DOHH2 (cell line): ENCODE measurements at regions not wholly inside any gene's neighbourhood (a gene's known extent, or its start where the extent isn't known, plus 50 kb on each side); places are given as distances from the start of the nearest gene placed in this dataset.

Experiments used
- CTCF ChIP-seq: fragments of 200-600 bp; sonication (generic); IDR thresholded peaks from one replicate; pipeline ENCODE4 v1.5.1; 2014; ENCODE audit warnings: antibody characterized with exemption, mild to moderate bottlenecking, low read depth, low read length; ENCODE audit not compliant: poor library complexity, severe bottlenecking
- EZH2phosphoT487 ChIP-seq: fragments of 200-600 bp; sonication (generic); IDR thresholded peaks from 2 replicates; pipeline ENCODE4 v1.6.1; 2017; ENCODE audit warnings: borderline replicate concordance, mild to moderate bottlenecking, antibody characterized with exemption, low read length, moderate library complexity, mixed read lengths

GRCh38 chr4:181613200-181613599 is 630.0 kb upstream of the TENM3 start:
- TF ChIP-seq CTCF (no peak), EZH2phosphoT487 (no peak)
